SK-N-MC (cell line): ENCODE measurements at regions not wholly inside any gene's neighbourhood (a gene's known extent, or its start where the extent isn't known, plus 50 kb on each side); places are given as distances from the start of the nearest gene placed in this dataset.
"Not testable (repeated sequence)": the region's sequence is repeated elsewhere in the genome, so short reads cannot be mapped to it uniquely, and the experiment has no call there.

Experiments used
- DNase-seq: peaks from one replicate; pipeline ENCODE4 v3.0.0-alpha.2; 2011; ENCODE audit warnings: low read depth, low spot score
- H3K27ac ChIP-seq: fragments of 200-600 bp; sonication (generic); 2 replicates; pipeline ENCODE4 v1.5.1; 2016; ENCODE audit warnings: mixed run types
- H3K36me3 ChIP-seq: fragments of 200-600 bp; sonication (generic); 2 replicates; pipeline ENCODE4 v1.6.1; 2017; ENCODE audit warnings: antibody characterized with exemption, low read length, mixed read lengths; ENCODE audit not compliant: insufficient read depth
- H3K4me3 ChIP-seq: fragments of 200-600 bp; sonication (generic); 2 replicates; pipeline ENCODE4 v1.5.1; 2016
- H3K9ac ChIP-seq: fragments of 200-600 bp; sonication (generic); 2 replicates; pipeline ENCODE4 v1.8.0; 2017; ENCODE audit warnings: mixed run types, mixed read lengths; ENCODE audit not compliant: insufficient read length
- H3K9me3 ChIP-seq: fragments of 200-600 bp; sonication (generic); 2 replicates; pipeline ENCODE4 v1.6.1; 2017; ENCODE audit warnings: low read depth, mild to moderate bottlenecking, antibody characterized with exemption, low read length, moderate library complexity, mixed read lengths
- EZH2 ChIP-seq: fragments of 200-600 bp; sonication (generic); IDR thresholded peaks from one replicate; pipeline ENCODE4 v1.6.1; 2017; ENCODE audit warnings: antibody characterized with exemption
- FOXP2 ChIP-seq: optimal IDR thresholded peaks from 2 replicates; pipeline ENCODE3; 2011; ENCODE audit warnings: mild to moderate bottlenecking, moderate library complexity; ENCODE audit not compliant: insufficient read depth; ENCODE audit errors: extremely low read length, control extremely low read depth
- POLR2AphosphoS5 ChIP-seq: IDR thresholded peaks from 2 replicates; pipeline ENCODE4 v1.6.1; 2012; ENCODE audit warnings: mild to moderate bottlenecking, low read depth, low read length, borderline replicate concordance

GRCh38 chr5:162785673-162786072 lies 651.7 kb upstream of the CCNG1 start:
- TF ChIP-seq FOXP2 (no peak), POLR2AphosphoS5 (no peak), EZH2 (no peak)
- H3K4me3 ChIP-seq, result no peak overlapping the region
- no peaks in the 10 kb centered on the region for H3K36me3 ChIP-seq
- H3K9ac ChIP-seq, result no peak overlapping the region
- no peak for DNase-seq
- H3K9me3 ChIP-seq, result no peaks in the 10 kb centered on the region
- H3K27ac ChIP-seq, result no peak overlapping the region

- H3K36me3 ChIP-seq, result no peaks in the 10 kb centered on the region
- H3K4me3 ChIP-seq, result no peak overlapping the region
- H3K27ac ChIP-seq, result no peak overlapping the region
- TF ChIP-seq POLR2AphosphoS5 (no peak), EZH2 (no peak), FOXP2 (no peak)
- no peak overlapping the region for H3K9ac ChIP-seq
- H3K9me3 ChIP-seq, result no peaks in the 10 kb centered on the region
- no peak for DNase-seq
These were observed 651.2 kb upstream of the CCNG1 start for GRCh38 chr5:162786234-162786633.

GRCh38 chr5:162796507-162796906 lies 640.9 kb upstream of the CCNG1 start:
- Histone ChIP-seq H3K27ac (no peak overlapping the region), H3K4me3 (no peak overlapping the region), H3K36me3 (no peaks in the 10 kb centered on the region), H3K9ac (no peak overlapping the region), H3K9me3 (no peaks in the 10 kb centered on the region)
- TF ChIP-seq FOXP2, result no peak
- TF ChIP-seq EZH2, result no peak
- no peak for TF ChIP-seq POLR2AphosphoS5
- no peak for DNase-seq

- H3K9me3 ChIP-seq, result no peaks in the 10 kb centered on the region
- no peak overlapping the region for H3K27ac ChIP-seq
- no peaks in the 10 kb centered on the region for H3K36me3 ChIP-seq
- TF ChIP-seq FOXP2 (no peak), EZH2 (no peak), POLR2AphosphoS5 (no peak)
- no peak for DNase-seq
- no peak overlapping the region for H3K4me3 ChIP-seq
- no peak overlapping the region for H3K9ac ChIP-seq
These were observed 637.1 kb upstream of the CCNG1 start for GRCh38 chr5:162800301-162800700.

- Histone ChIP-seq H3K9me3 (no peaks in the 10 kb centered on the region), H3K4me3 (no peak overlapping the region), H3K9ac (no peak overlapping the region), H3K27ac (no peak overlapping the region), H3K36me3 (no peaks in the 10 kb centered on the region)
- no peak for DNase-seq
- no peak for TF ChIP-seq EZH2
- no peak for TF ChIP-seq POLR2AphosphoS5
- no peak for TF ChIP-seq FOXP2
These were observed 636.2 kb upstream of the CCNG1 start for GRCh38 chr5:162801235-162801634.

- no peak for TF ChIP-seq FOXP2
- no peak for TF ChIP-seq EZH2
- no peak for TF ChIP-seq POLR2AphosphoS5
- H3K4me3 ChIP-seq, result no peak overlapping the region
- H3K36me3 ChIP-seq, result no peaks in the 10 kb centered on the region
- no peaks in the 10 kb centered on the region for H3K9me3 ChIP-seq
- H3K9ac ChIP-seq, result no peak overlapping the region
- no peak overlapping the region for H3K27ac ChIP-seq
- DNase-seq, result no peak
These were observed 631.2 kb upstream of the CCNG1 start for GRCh38 chr5:162806195-162806594.

- Histone ChIP-seq H3K36me3 (no peaks in the 10 kb centered on the region), H3K9ac (no peak overlapping the region), H3K27ac (no peak overlapping the region), H3K9me3 (no peaks in the 10 kb centered on the region), H3K4me3 (no peak overlapping the region)
- no peak for DNase-seq
- TF ChIP-seq EZH2 (no peak), POLR2AphosphoS5 (no peak), FOXP2 (no peak)
These were observed 626.3 kb upstream of the CCNG1 start for GRCh38 chr5:162811071-162811470.

GRCh38 chr5:162816816-162817215 lies 620.6 kb upstream of the CCNG1 start:
- Histone ChIP-seq H3K27ac (no peak overlapping the region), H3K36me3 (no peaks in the 10 kb centered on the region), H3K4me3 (no peak overlapping the region), H3K9me3 (no peaks in the 10 kb centered on the region), H3K9ac (no peak overlapping the region)
- no peak for TF ChIP-seq FOXP2
- TF ChIP-seq EZH2, result no peak
- no peak for TF ChIP-seq POLR2AphosphoS5
- no peak for DNase-seq

GRCh38 chr5:162817364-162817763 lies 620.0 kb upstream of the CCNG1 start:
- DNase-seq, result no peak
- Histone ChIP-seq H3K9me3 (no peaks in the 10 kb centered on the region), H3K4me3 (no peak overlapping the region), H3K27ac (no peak overlapping the region), H3K9ac (no peak overlapping the region), H3K36me3 (no peaks in the 10 kb centered on the region)
- no peak for TF ChIP-seq FOXP2
- TF ChIP-seq POLR2AphosphoS5, result no peak
- TF ChIP-seq EZH2, result no peak

GRCh38 chr5:162821664-162822063 lies 615.7 kb upstream of the CCNG1 start:
- H3K9ac ChIP-seq, H3K4me3 ChIP-seq, DNase-seq, H3K36me3 ChIP-seq, H3K9me3 ChIP-seq, H3K27ac ChIP-seq: not testable (repeated sequence)
